KMS-11 (cell line): ENCODE measurements at regions not wholly inside any gene's neighbourhood (a gene's known extent, or its start where the extent isn't known, plus 50 kb on each side); places are given as distances from the start of the nearest gene placed in this dataset.
"Not testable (repeated sequence)": the region's sequence is repeated elsewhere in the genome, so short reads cannot be mapped to it uniquely, and the experiment has no call there.

Source experiments
- H2AFZ ChIP-seq: fragments of 200-600 bp; sonication (generic); 2 replicates; pipeline ENCODE4 v1.6.1; 2016; ENCODE audit warnings: antibody characterized with exemption, mixed run types, low read depth
- H3K27ac ChIP-seq: fragments of 200-600 bp; sonication (generic); 2 replicates; pipeline ENCODE4 v1.6.1; 2016; ENCODE audit warnings: mild to moderate bottlenecking, mixed run types
- H3K27me3 ChIP-seq: fragments of 200-600 bp; sonication (generic); 2 replicates; pipeline ENCODE4 v1.6.1; 2017; ENCODE audit warnings: mild to moderate bottlenecking, low read depth, mixed run types, moderate library complexity; ENCODE audit not compliant: insufficient read depth
- H3K36me3 ChIP-seq: fragments of 200-600 bp; sonication (generic); 2 replicates; pipeline ENCODE4 v1.6.1; 2017; ENCODE audit warnings: mild to moderate bottlenecking, mixed run types; ENCODE audit not compliant: insufficient read depth
- H3K4me1 ChIP-seq: fragments of 200-600 bp; sonication (generic); 2 replicates; pipeline ENCODE4 v1.6.1; 2016; ENCODE audit warnings: mild to moderate bottlenecking, low read depth, mixed run types; ENCODE audit not compliant: poor library complexity, severe bottlenecking
- H3K4me2 ChIP-seq: fragments of 200-600 bp; sonication (generic); 2 replicates; pipeline ENCODE4 v1.7.0; 2016; ENCODE audit warnings: mild to moderate bottlenecking, mixed run types
- H3K4me3 ChIP-seq: fragments of 200-600 bp; sonication (generic); IDR thresholded peaks from 2 replicates; pipeline ENCODE4 v1.6.1; 2017; ENCODE audit warnings: low read depth, low read length, mixed read lengths; ENCODE audit not compliant: insufficient read depth
- H3K79me2 ChIP-seq: fragments of 200-600 bp; sonication (generic); 2 replicates; pipeline ENCODE4 v1.6.1; 2016; ENCODE audit warnings: low read depth, mixed run types; ENCODE audit not compliant: insufficient read depth
- H3K9ac ChIP-seq: fragments of 200-600 bp; sonication (generic); 2 replicates; pipeline ENCODE4 v1.6.1; 2016; ENCODE audit warnings: mild to moderate bottlenecking, mixed run types
- H4K20me1 ChIP-seq: fragments of 200-600 bp; sonication (generic); 2 replicates; pipeline ENCODE4 v1.6.1; 2016; ENCODE audit warnings: mild to moderate bottlenecking, mixed run types; ENCODE audit not compliant: insufficient read depth
- CTCF ChIP-seq: fragments of 200-600 bp; sonication (generic); conservative IDR thresholded peaks from 2 replicates; pipeline ENCODE4 v1.6.1; 2017; ENCODE audit warnings: low read depth, mild to moderate bottlenecking, antibody characterized with exemption, low read length, moderate library complexity, mixed read lengths

GRCh38 chr13:18971576-18972219 is 209.9 kb downstream of the TUBA3C start:
- no peak overlapping the region for H2AFZ ChIP-seq
- H3K79me2 ChIP-seq = no peaks in the 10 kb centered on the region
- no peak overlapping the region for H3K4me2 ChIP-seq
- H3K4me3 ChIP-seq = no peak overlapping the region
- no peak for TF ChIP-seq CTCF
- H3K9ac ChIP-seq = no peak overlapping the region
- H4K20me1 ChIP-seq = no peaks in the 10 kb centered on the region
- H3K27ac ChIP-seq = no peak overlapping the region
- H3K4me1 ChIP-seq = no peaks in the 10 kb centered on the region
- no peaks in the 10 kb centered on the region for H3K27me3 ChIP-seq
- H3K36me3 ChIP-seq = no peaks in the 10 kb centered on the region

GRCh38 chr13:18965347-18965855 is 216.2 kb downstream of the TUBA3C start:
- no peak for TF ChIP-seq CTCF
- H3K4me2 ChIP-seq = no peak overlapping the region
- H2AFZ ChIP-seq = no peak overlapping the region
- H3K27ac ChIP-seq = no peak overlapping the region
- H3K4me3 ChIP-seq = no peak overlapping the region
- no peaks in the 10 kb centered on the region for H3K27me3 ChIP-seq
- no peaks in the 10 kb centered on the region for H4K20me1 ChIP-seq
- no peaks in the 10 kb centered on the region for H3K36me3 ChIP-seq
- no peak overlapping the region for H3K9ac ChIP-seq
- no peaks in the 10 kb centered on the region for H3K4me1 ChIP-seq
- H3K79me2 ChIP-seq = no peaks in the 10 kb centered on the region

- Histone ChIP-seq H3K4me3 (no peak overlapping the region), H3K27me3 (no peaks in the 10 kb centered on the region), H3K36me3 (no peaks in the 10 kb centered on the region), H3K9ac (no peak overlapping the region), H4K20me1 (no peaks in the 10 kb centered on the region), H3K4me2 (no peak overlapping the region), H3K27ac (no peak overlapping the region), H3K4me1 (no peaks in the 10 kb centered on the region), H3K79me2 (no peaks in the 10 kb centered on the region), H2AFZ (no peak overlapping the region)
- TF ChIP-seq CTCF = no peak
Measured at GRCh38 chr13:18964942-18965341, 216.7 kb downstream of the TUBA3C start.

GRCh38 chr13:18963684-18964083 is 217.9 kb downstream of the TUBA3C start:
- not testable (repeated sequence) for H3K4me2 ChIP-seq, H3K4me1 ChIP-seq, H3K4me3 ChIP-seq, H4K20me1 ChIP-seq, H3K36me3 ChIP-seq, H3K79me2 ChIP-seq, H3K9ac ChIP-seq, H3K27me3 ChIP-seq, H2AFZ ChIP-seq, H3K27ac ChIP-seq

- no peaks in the 10 kb centered on the region for H3K79me2 ChIP-seq
- TF ChIP-seq CTCF = no peak
- H3K4me1 ChIP-seq = no peaks in the 10 kb centered on the region
- no peak overlapping the region for H3K4me2 ChIP-seq
- no peak overlapping the region for H2AFZ ChIP-seq
- no peaks in the 10 kb centered on the region for H4K20me1 ChIP-seq
- no peak overlapping the region for H3K4me3 ChIP-seq
- H3K27ac ChIP-seq = no peak overlapping the region
- no peak overlapping the region for H3K9ac ChIP-seq
- H3K27me3 ChIP-seq = no peaks in the 10 kb centered on the region
- no peaks in the 10 kb centered on the region for H3K36me3 ChIP-seq
Measured at GRCh38 chr13:18962168-18962734, 219.4 kb downstream of the TUBA3C start.
